ENCODE measurements at regions not wholly inside any gene's neighbourhood (a gene's known extent, or its start where the extent isn't known, plus 50 kb on each side); places are given as distances from the start of the nearest gene placed in this dataset.

DNA sequence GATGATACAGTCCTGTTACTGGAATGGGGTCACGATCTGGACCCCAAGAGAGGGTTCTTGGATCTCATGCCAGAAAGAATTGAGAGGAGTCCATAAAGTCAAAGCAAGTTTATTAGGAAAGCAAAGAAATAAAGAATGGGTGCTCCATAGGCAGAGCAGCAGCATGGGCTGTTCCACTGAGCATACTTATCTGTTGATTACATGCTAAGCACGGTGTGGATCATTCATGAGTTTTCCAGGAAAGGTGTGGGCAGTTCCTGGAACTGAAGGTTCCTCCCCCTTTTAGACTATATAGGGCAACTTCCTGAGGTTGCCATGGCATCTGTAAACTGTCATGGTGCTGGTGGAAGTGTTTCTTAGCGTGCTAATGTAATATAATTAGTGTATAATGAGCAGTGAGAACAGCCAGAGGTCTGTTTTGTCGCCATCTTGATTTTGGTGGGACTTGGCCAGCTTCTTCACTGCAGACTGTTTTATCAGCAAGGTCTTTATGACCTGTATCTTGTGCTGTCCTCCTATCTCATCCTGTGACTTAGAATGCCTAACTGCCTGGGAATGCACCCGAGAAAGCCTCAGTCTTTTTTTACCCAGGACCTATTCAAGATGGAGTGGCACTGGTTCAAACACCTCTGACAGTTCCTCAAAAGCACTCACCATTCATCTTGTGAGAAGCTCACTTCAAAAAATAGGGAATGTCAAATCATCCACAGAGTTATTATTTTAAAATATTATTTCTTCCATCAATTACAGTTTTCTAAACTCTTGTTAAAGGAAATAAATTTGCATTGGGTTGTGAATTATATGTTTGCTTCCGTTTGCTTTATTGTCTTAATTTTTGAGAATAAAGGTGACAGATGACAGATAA lies 1358.8 kb upstream of the TMEM132C start:
- POLR2A ChIA-PET: no interaction called here
- DNase-seq (ENCODE audit: low read depth, low spot score): no peak
- whole genome bisulfite sequencing (ENCODE audit: insufficient coverage, insufficient replicate concordance, low lambda C conversion rate, missing lambda C conversion rate): 14% methylated on average over 6 of the region's 6 CpGs
- H3K4me2 ChIP-seq (ENCODE audit: control insufficient read depth, insufficient read depth): no peak overlapping the region
- CTCF ChIA-PET: no interaction called here
- no peak overlapping the region for H2AFZ ChIP-seq (ENCODE audit: control insufficient read depth, low read depth, low read length)
- no peaks in the 10 kb centered on the region for H3K36me3 ChIP-seq (ENCODE audit: control insufficient read depth in 2 of 2, insufficient read depth in 2 of 2, low read length in 1 of 2)
- intact Hi-C loops (cut with micrococcal nuclease; ENCODE audit: unreplicated experiment) (no loop called here), in situ Hi-C loops (cut with MboI) (no loop called here)
- no peak overlapping the region for H3K4me3 ChIP-seq
- no peaks in the 10 kb centered on the region for H3K4me1 ChIP-seq (ENCODE audit: control insufficient read depth, insufficient read depth, low read length)
- no peak overlapping the region for H3K27ac ChIP-seq (ENCODE audit: control insufficient read depth, insufficient read depth)
- ATAC-seq: no peak
- BruUV-seq (replicated peaks): no TSS peak
- no peak overlapping the region for H3K9ac ChIP-seq (ENCODE audit: control insufficient read depth, insufficient read depth, low read length)
- SMC1A ChIA-PET (ENCODE audit: uncharacterized antibody, unreplicated experiment): no interaction called here
- TF ChIP-seq JUND (IDR thresholded peaks at IDR 0.05; ENCODE audit: low read depth, low read length) (no peak), IKZF2 (IDR thresholded peaks at IDR 0.05) (no peak), POLR2A (IDR thresholded peaks at IDR 0.05; ENCODE audit: low read depth, low read length) (no peak), HDGF (IDR thresholded peaks at IDR 0.05) (no peak), ZNF622 (IDR thresholded peaks at IDR 0.05) (no peak), RUNX3 (IDR thresholded peaks at IDR 0.05; ENCODE audit: low read length) (no peak), ZNF274 (IDR thresholded peaks at IDR 0.05; ENCODE audit: insufficient read depth, insufficient read length) (no peak), LARP7 (IDR thresholded peaks at IDR 0.05) (no peak), MYB (IDR thresholded peaks at IDR 0.05; ENCODE audit: borderline replicate concordance, low read depth, low read length) (no peak), SMAD1 (IDR thresholded peaks at IDR 0.05; ENCODE audit: low read depth, partially characterized antibody) (no peak), MTA2 (IDR thresholded peaks at IDR 0.05; ENCODE audit: low read depth) (no peak), FOS (IDR thresholded peaks at IDR 0.05; ENCODE audit: borderline replicate concordance, extremely low read depth, insufficient read length) (no peak), POLR2AphosphoS5 (IDR thresholded peaks at IDR 0.05; ENCODE audit: low read length) (no peak)
- TF ChIP-seq, protein P1, sequence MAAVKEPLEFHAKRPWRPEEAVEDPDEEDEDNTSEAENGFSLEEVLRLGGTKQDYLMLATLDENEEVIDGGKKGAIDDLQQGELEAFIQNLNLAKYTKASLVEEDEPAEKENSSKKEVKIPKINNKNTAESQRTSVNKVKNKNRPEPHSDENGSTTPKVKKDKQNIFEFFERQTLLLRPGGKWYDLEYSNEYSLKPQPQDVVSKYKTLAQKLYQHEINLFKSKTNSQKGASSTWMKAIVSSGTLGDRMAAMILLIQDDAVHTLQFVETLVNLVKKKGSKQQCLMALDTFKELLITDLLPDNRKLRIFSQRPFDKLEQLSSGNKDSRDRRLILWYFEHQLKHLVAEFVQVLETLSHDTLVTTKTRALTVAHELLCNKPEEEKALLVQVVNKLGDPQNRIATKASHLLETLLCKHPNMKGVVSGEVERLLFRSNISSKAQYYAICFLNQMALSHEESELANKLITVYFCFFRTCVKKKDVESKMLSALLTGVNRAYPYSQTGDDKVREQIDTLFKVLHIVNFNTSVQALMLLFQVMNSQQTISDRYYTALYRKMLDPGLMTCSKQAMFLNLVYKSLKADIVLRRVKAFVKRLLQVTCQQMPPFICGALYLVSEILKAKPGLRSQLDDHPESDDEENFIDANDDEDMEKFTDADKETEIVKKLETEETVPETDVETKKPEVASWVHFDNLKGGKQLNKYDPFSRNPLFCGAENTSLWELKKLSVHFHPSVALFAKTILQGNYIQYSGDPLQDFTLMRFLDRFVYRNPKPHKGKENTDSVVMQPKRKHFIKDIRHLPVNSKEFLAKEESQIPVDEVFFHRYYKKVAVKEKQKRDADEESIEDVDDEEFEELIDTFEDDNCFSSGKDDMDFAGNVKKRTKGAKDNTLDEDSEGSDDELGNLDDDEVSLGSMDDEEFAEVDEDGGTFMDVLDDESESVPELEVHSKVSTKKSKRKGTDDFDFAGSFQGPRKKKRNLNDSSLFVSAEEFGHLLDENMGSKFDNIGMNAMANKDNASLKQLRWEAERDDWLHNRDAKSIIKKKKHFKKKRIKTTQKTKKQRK (IDR thresholded peaks at IDR 0.05; ENCODE audit: low read depth, low read length): no peak
- TF ChIP-seq, protein P2, sequence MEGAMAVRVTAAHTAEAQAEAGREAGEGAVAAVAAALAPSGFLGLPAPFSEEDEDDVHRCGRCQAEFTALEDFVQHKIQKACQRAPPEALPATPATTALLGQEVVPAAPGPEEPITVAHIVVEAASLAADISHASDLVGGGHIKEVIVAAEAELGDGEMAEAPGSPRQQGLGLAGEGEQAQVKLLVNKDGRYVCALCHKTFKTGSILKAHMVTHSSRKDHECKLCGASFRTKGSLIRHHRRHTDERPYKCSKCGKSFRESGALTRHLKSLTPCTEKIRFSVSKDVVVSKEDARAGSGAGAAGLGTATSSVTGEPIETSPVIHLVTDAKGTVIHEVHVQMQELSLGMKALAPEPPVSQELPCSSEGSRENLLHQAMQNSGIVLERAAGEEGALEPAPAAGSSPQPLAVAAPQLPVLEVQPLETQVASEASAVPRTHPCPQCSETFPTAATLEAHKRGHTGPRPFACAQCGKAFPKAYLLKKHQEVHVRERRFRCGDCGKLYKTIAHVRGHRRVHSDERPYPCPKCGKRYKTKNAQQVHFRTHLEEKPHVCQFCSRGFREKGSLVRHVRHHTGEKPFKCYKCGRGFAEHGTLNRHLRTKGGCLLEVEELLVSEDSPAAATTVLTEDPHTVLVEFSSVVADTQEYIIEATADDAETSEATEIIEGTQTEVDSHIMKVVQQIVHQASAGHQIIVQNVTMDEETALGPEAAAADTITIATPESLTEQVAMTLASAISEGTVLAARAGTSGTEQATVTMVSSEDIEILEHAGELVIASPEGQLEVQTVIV (IDR thresholded peaks at IDR 0.05; ENCODE audit: borderline replicate concordance, partially characterized antibody): no peak
- TF ChIP-seq, protein P3, sequence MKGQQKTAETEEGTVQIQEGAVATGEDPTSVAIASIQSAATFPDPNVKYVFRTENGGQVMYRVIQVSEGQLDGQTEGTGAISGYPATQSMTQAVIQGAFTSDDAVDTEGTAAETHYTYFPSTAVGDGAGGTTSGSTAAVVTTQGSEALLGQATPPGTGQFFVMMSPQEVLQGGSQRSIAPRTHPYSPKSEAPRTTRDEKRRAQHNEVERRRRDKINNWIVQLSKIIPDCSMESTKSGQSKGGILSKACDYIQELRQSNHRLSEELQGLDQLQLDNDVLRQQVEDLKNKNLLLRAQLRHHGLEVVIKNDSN (IDR thresholded peaks at IDR 0.05; ENCODE audit: borderline replicate concordance, extremely low read length, insufficient read depth, low read depth, low read length): no peak
- no peak for FAIRE-seq
- no peaks in the 10 kb centered on the region; the same call in 2 of the 3 replicates for H3K9me3 ChIP-seq (replicated peaks; ENCODE audit: control insufficient read depth, insufficient read depth, low read length)
- H4K20me1 ChIP-seq (ENCODE audit: control insufficient read depth, insufficient read depth): no peaks in the 10 kb centered on the region
- H3K27me3 ChIP-seq (replicated peaks in 1 of 2; ENCODE audit: control insufficient read depth in 2 of 2, insufficient read depth in 2 of 2, low read length in 1 of 2): no peaks in the 10 kb centered on the region
- H3K79me2 ChIP-seq (ENCODE audit: control insufficient read depth, insufficient read depth, low read length): no peaks in the 10 kb centered on the region
- RAD21 ChIA-PET (ENCODE audit: unreplicated experiment): no interaction called here
